Adipocyte (in vitro differentiated cells): ENCODE measurements at regions not wholly inside any gene's neighbourhood (a gene's known extent, or its start where the extent isn't known, plus 50 kb on each side); places are given as distances from the start of the nearest gene placed in this dataset.
A peak's percentile ranks its signal among the peaks of the same experiment; 100 is the strongest.

ENCODE experiments used
- DNase-seq: peaks from one replicate; pipeline ENCODE4 v3.0.0-alpha.2; 2015; ENCODE audit warnings: low read depth
- H3K27me3 ChIP-seq: replicated peaks from 2 replicates; pipeline ENCODE4 v1.7.0; 2013; ENCODE audit warnings: mild to moderate bottlenecking, low read length, moderate library complexity; ENCODE audit not compliant: control insufficient read depth, insufficient read depth
- H3K36me3 ChIP-seq: 2 replicates; pipeline ENCODE4 v1.7.0; 2013; ENCODE audit warnings: low read length, mild to moderate bottlenecking, moderate library complexity; ENCODE audit not compliant: control insufficient read depth, insufficient read depth, severe bottlenecking
- H3K4me1 ChIP-seq: 2 replicates; pipeline ENCODE4 v1.7.0; 2013; ENCODE audit warnings: mild to moderate bottlenecking, low read length, moderate library complexity; ENCODE audit not compliant: control insufficient read depth, insufficient read depth
- H3K4me3 ChIP-seq: 2 replicates; pipeline ENCODE4 v1.7.0; 2013; ENCODE audit warnings: mild to moderate bottlenecking, low read length, moderate library complexity
- H3K9ac ChIP-seq: 2 replicates; pipeline ENCODE4 v1.7.0; 2013; ENCODE audit warnings: mild to moderate bottlenecking, low read length, moderate library complexity
- H3K9me3 ChIP-seq: 2 replicates; pipeline ENCODE4 v1.7.0; 2013; ENCODE audit warnings: mild to moderate bottlenecking, low read length, moderate library complexity; ENCODE audit not compliant: control insufficient read depth

DNA sequence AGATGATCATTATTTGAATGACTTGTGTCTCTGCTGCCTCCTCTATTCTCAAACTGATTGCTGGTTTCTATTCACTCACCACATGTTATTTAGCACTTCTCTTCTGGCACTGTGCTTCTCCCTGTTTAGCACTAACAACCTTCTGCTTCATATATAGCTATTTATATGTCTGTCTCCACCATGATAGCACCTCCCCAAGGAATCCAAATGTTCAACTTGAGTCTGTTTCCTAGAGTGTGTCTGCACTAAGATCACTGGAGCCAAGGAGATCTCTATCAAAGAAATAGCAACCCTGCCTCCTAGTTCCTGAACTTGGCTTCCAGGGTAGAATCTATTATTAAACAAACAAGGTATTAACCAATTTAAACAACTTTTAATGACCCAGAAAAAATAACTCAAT lies 104.5 kb downstream of the CYP26A1 start:
- no peak for DNase-seq
- Histone ChIP-seq H3K4me3 (no peak overlapping the region), H3K27me3 (peaks cover 15% of the 10 kb centered on the region), H3K36me3 (no peaks in the 10 kb centered on the region), H3K9ac (no peak overlapping the region), H3K4me1 (peaks cover 8% of the 10 kb centered on the region), H3K9me3 (no peaks in the 10 kb centered on the region)

- no peaks in the 10 kb centered on the region for H3K9me3 ChIP-seq
Observed at GRCh38 chr10:93180482-93180931, 106.8 kb downstream of the CYP26A1 start.

GRCh38 chr10:93181271-93182048 lies 107.8 kb downstream of the CYP26A1 start:
- Histone ChIP-seq H3K4me3 (no peak overlapping the region), H3K27me3 (no peaks in the 10 kb centered on the region), H3K36me3 (no peaks in the 10 kb centered on the region), H3K4me1 (peaks cover 12% of the 10 kb centered on the region), H3K9ac (no peak overlapping the region), H3K9me3 (no peaks in the 10 kb centered on the region)
- no peak for DNase-seq

More at GRCh38 chr10:93180482-93180931, 106.8 kb downstream of the CYP26A1 start:
- peaks cover 8% of the 10 kb centered on the region for H3K4me1 ChIP-seq
- H3K27me3 ChIP-seq: peaks cover under 1% of the 10 kb centered on the region
- no peak overlapping the region for H3K4me3 ChIP-seq
- DNase-seq: no peak
- H3K36me3 ChIP-seq: no peaks in the 10 kb centered on the region
- H3K9ac ChIP-seq: no peak overlapping the region

DNA sequence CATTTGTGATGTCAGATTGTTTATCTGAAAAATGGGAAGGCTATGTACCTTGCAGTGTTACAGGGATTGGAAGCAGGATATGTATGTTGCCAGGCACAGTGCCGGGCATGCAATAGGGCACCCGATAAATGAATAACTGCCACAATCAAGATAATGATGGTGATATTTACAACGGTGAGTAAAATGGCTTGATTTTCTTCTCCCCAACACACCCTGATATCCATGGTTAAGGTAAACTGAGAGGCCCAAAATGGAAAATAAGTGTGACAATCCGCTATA lies 108.3 kb downstream of the CYP26A1 start:
- no peak overlapping the region for H3K4me3 ChIP-seq

DNA sequence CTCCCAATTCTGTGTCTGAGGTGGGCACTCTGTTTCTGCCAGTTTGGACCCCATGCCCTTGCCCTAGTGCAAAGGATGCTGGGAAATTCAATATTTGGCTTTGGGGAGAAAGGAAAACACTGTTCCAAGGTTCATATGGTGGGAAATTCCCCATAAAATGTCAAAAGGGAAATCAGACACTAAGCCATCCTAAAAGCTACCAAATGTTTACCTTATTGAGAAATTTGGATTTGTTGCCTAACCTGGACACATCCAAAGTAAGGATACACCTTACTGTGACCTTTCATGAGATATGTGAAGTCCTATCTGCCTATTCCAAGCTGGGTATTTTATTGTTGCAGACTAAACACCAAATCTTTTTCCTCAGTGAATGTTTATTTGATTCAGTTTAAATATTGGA lies 109.1 kb downstream of the CYP26A1 start:
- Histone ChIP-seq H3K4me1 (peaks cover 23% of the 10 kb centered on the region), H3K27me3 (no peaks in the 10 kb centered on the region), H3K9me3 (no peaks in the 10 kb centered on the region), H3K36me3 (no peaks in the 10 kb centered on the region), H3K4me3 (no peak overlapping the region), H3K9ac (no peak overlapping the region)
- DNase-seq: no peak

More for the DNA sequence above, 108.3 kb downstream of the CYP26A1 start:
- no peaks in the 10 kb centered on the region for H3K27me3 ChIP-seq
- no peak for DNase-seq
- H3K9ac ChIP-seq: no peak overlapping the region
- H3K36me3 ChIP-seq: no peaks in the 10 kb centered on the region
- H3K4me1 ChIP-seq: peaks cover 17% of the 10 kb centered on the region
- H3K9me3 ChIP-seq: no peaks in the 10 kb centered on the region

DNA sequence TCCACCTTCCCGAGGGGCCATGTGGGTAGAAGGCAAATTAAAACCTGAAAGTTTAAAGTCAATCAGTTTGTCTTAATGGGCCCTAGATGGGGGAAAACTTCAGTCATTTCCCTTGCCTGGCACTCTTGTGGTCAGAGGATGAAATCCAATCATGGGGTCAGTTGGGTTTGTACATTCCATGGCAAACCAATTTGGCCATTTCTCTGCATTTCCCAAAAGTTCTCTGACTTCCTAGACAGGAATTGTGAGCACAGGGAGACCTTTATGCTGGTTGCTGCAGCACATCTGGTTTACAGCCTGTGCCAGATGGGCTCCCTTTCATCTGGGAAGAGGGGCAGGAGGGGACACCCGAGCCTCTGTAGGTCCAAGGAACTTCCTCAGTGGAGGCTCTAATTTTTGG lies 113.0 kb downstream of the CYP26A1 start:
- H3K4me1 ChIP-seq: peaks cover 28% of the 10 kb centered on the region
- DNase-seq: peak; percentile 30

DNA sequence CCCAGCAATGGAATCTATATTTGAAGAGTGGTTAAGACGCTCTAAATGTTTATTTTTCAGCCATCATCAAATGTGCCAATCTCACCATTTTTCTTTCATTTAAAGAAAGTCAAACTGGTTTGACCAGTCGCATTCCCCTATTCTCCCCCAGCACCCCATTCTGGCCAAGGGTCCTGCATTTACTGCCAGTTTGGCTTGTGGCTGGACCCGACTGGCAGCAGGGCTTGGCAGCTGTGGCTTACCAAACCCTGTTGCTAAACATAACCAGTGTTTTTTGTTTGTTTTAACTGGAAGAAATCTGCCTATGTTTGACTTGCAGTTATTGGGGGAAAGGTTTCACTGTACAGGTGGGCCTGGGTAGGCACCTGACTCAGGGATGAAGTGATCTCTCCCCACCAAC lies 116.3 kb downstream of the CYP26A1 start:
- no peak for DNase-seq
- Histone ChIP-seq H3K27me3 (no peaks in the 10 kb centered on the region), H3K9ac (no peak overlapping the region), H3K4me1 (peaks cover 28% of the 10 kb centered on the region), H3K4me3 (no peak overlapping the region), H3K36me3 (no peaks in the 10 kb centered on the region), H3K9me3 (no peaks in the 10 kb centered on the region)

More for the DNA sequence above, 113.0 kb downstream of the CYP26A1 start:
- no peaks in the 10 kb centered on the region for H3K9me3 ChIP-seq
- no peak overlapping the region for H3K9ac ChIP-seq
- no peaks in the 10 kb centered on the region for H3K36me3 ChIP-seq
- H3K4me3 ChIP-seq: no peak overlapping the region
- H3K27me3 ChIP-seq: no peaks in the 10 kb centered on the region

GRCh38 chr10:93190372-93190771 lies 116.7 kb downstream of the CYP26A1 start:
- Histone ChIP-seq H3K27me3 (no peaks in the 10 kb centered on the region), H3K4me1 (peaks cover 28% of the 10 kb centered on the region), H3K9me3 (no peaks in the 10 kb centered on the region), H3K36me3 (no peaks in the 10 kb centered on the region), H3K9ac (no peak overlapping the region), H3K4me3 (no peak overlapping the region)
- DNase-seq: peak; percentile 4

DNA sequence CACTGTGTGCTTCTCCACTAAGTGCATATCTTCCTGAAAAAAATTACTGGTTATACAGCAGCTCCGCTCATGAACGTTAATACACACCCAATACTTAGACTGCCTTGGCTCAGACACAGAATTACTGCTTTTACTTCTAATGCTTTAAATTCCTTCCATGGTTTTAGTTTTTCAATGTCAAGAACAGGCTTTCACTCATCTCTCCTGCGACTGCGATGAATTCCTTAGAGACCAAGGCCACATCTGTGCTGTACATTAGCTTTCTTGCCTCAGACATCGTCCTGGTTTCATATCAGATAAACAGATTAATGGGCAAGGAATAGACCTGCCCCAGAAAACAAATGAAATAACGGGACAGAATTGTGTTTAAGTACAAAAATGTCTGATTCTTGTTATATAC lies 120.2 kb downstream of the CYP26A1 start:
- H3K4me3 ChIP-seq: no peak overlapping the region
- no peaks in the 10 kb centered on the region for H3K36me3 ChIP-seq
- peak; percentile 17 for DNase-seq
- H3K9ac ChIP-seq: no peak overlapping the region
- H3K9me3 ChIP-seq: no peaks in the 10 kb centered on the region
- H3K27me3 ChIP-seq: no peaks in the 10 kb centered on the region
- peaks cover 15% of the 10 kb centered on the region for H3K4me1 ChIP-seq

- H3K4me3 ChIP-seq: peak overlapping the region; percentile 79
- peak; percentile 55 for DNase-seq
- H3K27me3 ChIP-seq: no peaks in the 10 kb centered on the region
Observed at GRCh38 chr10:93198401-93199131, 124.9 kb downstream of the CYP26A1 start.

GRCh38 chr10:93199191-93199751 lies 125.6 kb downstream of the CYP26A1 start:
- Histone ChIP-seq H3K9me3 (no peaks in the 10 kb centered on the region), H3K27me3 (no peaks in the 10 kb centered on the region), H3K9ac (peak overlapping the region; percentile 55), H3K36me3 (no peaks in the 10 kb centered on the region), H3K4me3 (peak overlapping the region; percentile 79), H3K4me1 (peaks cover 11% of the 10 kb centered on the region)
- peak; percentile 61 for DNase-seq

More at GRCh38 chr10:93198401-93199131, 124.9 kb downstream of the CYP26A1 start:
- Histone ChIP-seq H3K9ac (peak overlapping the region; percentile 55), H3K9me3 (no peaks in the 10 kb centered on the region), H3K36me3 (no peaks in the 10 kb centered on the region), H3K4me1 (peaks cover 11% of the 10 kb centered on the region)
